ENCODE measurements at regions not wholly inside any gene's neighbourhood (a gene's known extent, or its start where the extent isn't known, plus 50 kb on each side); places are given as distances from the start of the nearest gene placed in this dataset.

- Mint-ChIP-seq H3K4me1 (ENCODE audit: unreplicated experiment) (no peaks in the 10 kb centered on the region), H3K27ac (no peak overlapping the region), H3K9me3 (no peaks in the 10 kb centered on the region), H3K36me3 (no peaks in the 10 kb centered on the region), H3K27me3 (peaks cover 3% of the 10 kb centered on the region), H3K4me3 (no peak overlapping the region)
- TF ChIP-seq CTCF (conservative IDR thresholded peaks at IDR 0.05), result no peak
- DNase-seq (ENCODE audit: extremely low spot score, unreplicated experiment), result no peak
These were observed 698.6 kb downstream of the NOVA1 start for GRCh38 chr14:25899197-25899596.

GRCh38 chr14:25896777-25897176 lies 701.1 kb downstream of the NOVA1 start:
- no peak overlapping the region for H3K27ac Mint-ChIP-seq
- H3K4me1 Mint-ChIP-seq (ENCODE audit: unreplicated experiment), result no peaks in the 10 kb centered on the region
- DNase-seq (ENCODE audit: extremely low spot score, unreplicated experiment), result no peak
- TF ChIP-seq CTCF (conservative IDR thresholded peaks at IDR 0.05), result no peak
- H3K4me3 Mint-ChIP-seq, result no peak overlapping the region
- no peaks in the 10 kb centered on the region for H3K9me3 Mint-ChIP-seq
- no peaks in the 10 kb centered on the region for H3K36me3 Mint-ChIP-seq
- peaks cover 5% of the 10 kb centered on the region for H3K27me3 Mint-ChIP-seq

GRCh38 chr14:25895740-25896139 lies 702.1 kb downstream of the NOVA1 start:
- no peak overlapping the region for H3K4me3 Mint-ChIP-seq
- no peaks in the 10 kb centered on the region for H3K9me3 Mint-ChIP-seq
- TF ChIP-seq CTCF (conservative IDR thresholded peaks at IDR 0.05), result no peak
- H3K4me1 Mint-ChIP-seq (ENCODE audit: unreplicated experiment), result no peaks in the 10 kb centered on the region
- no peak overlapping the region for H3K27ac Mint-ChIP-seq
- H3K36me3 Mint-ChIP-seq, result no peaks in the 10 kb centered on the region
- H3K27me3 Mint-ChIP-seq, result peaks cover 6% of the 10 kb centered on the region
- no peak for DNase-seq (ENCODE audit: extremely low spot score, unreplicated experiment)

GRCh38 chr14:25887251-25887878 lies 710.5 kb downstream of the NOVA1 start:
- H3K9me3 Mint-ChIP-seq, result no peaks in the 10 kb centered on the region
- no peak for TF ChIP-seq CTCF (conservative IDR thresholded peaks at IDR 0.05)
- no peaks in the 10 kb centered on the region for H3K36me3 Mint-ChIP-seq
- no peaks in the 10 kb centered on the region for H3K4me1 Mint-ChIP-seq (ENCODE audit: unreplicated experiment)
- H3K4me3 Mint-ChIP-seq, result no peak overlapping the region
- H3K27ac Mint-ChIP-seq, result no peak overlapping the region
- H3K27me3 Mint-ChIP-seq, result peaks cover 3% of the 10 kb centered on the region
- no peak for DNase-seq (ENCODE audit: extremely low spot score, unreplicated experiment)

- no peak for DNase-seq (ENCODE audit: extremely low spot score, unreplicated experiment)
- no peak for TF ChIP-seq CTCF (conservative IDR thresholded peaks at IDR 0.05)
- no peaks in the 10 kb centered on the region for H3K9me3 Mint-ChIP-seq
- peaks cover 3% of the 10 kb centered on the region for H3K27me3 Mint-ChIP-seq
- H3K4me1 Mint-ChIP-seq (ENCODE audit: unreplicated experiment), result no peaks in the 10 kb centered on the region
- H3K4me3 Mint-ChIP-seq, result no peak overlapping the region
- no peak overlapping the region for H3K27ac Mint-ChIP-seq
- no peaks in the 10 kb centered on the region for H3K36me3 Mint-ChIP-seq
These were observed 713.2 kb downstream of the NOVA1 start for GRCh38 chr14:25884657-25885056.

- H3K36me3 Mint-ChIP-seq, result no peaks in the 10 kb centered on the region
- no peak overlapping the region for H3K27ac Mint-ChIP-seq
- no peak for TF ChIP-seq CTCF (conservative IDR thresholded peaks at IDR 0.05)
- H3K9me3 Mint-ChIP-seq, result no peaks in the 10 kb centered on the region
- peaks cover 3% of the 10 kb centered on the region for H3K27me3 Mint-ChIP-seq
- peaks cover 2% of the 10 kb centered on the region for H3K4me1 Mint-ChIP-seq (ENCODE audit: unreplicated experiment)
- H3K4me3 Mint-ChIP-seq, result no peak overlapping the region
- DNase-seq (ENCODE audit: extremely low spot score, unreplicated experiment), result no peak
These were observed 714.9 kb downstream of the NOVA1 start for GRCh38 chr14:25882899-25883298.

Measured in type B pancreatic cell (in vitro differentiated cells).